GM18505 (cell line): ENCODE measurements at regions not wholly inside any gene's neighbourhood (a gene's known extent, or its start where the extent isn't known, plus 50 kb on each side); places are given as distances from the start of the nearest gene placed in this dataset.

ENCODE experiments used
- ATAC-seq: cut with Tn5 transposase; IDR thresholded peaks from one replicate; pipeline ENCODE4 v1.9.1; 2021; ENCODE audit not compliant: unreplicated experiment
- POLR2A ChIP-seq: IDR thresholded peaks from 4 replicates; pipeline ENCODE4 v1.6.1; 2011; ENCODE audit warnings: borderline replicate concordance; ENCODE audit not compliant: insufficient read depth, insufficient read length; ENCODE audit errors: extremely low read depth

GRCh38 chrX:38975368-38975942, 174.2 kb downstream of the MID1IP1 start:
- no peak for ATAC-seq

DNA sequence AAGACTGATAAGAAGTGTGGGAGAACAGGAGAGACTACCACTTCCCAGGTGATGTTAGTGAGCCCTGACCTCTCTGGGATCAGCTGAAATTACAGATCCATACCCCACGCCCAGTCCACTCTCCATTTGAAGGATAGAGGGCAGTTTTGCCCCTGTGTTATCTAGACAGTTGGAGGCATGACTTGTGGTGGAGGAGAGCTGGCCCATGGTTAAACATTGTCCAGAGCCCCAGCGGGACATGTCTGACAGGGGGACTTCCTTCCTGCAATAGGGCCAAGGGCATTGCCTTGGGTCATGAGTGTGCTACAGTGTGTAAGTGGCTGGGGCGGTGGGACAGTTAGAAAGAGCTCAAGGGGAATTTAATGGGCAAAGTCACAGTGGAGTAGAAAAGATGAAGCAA, 181.1 kb downstream of the MID1IP1 start:
- ATAC-seq: no peak
- TF ChIP-seq POLR2A: no peak

More at GRCh38 chrX:38975368-38975942, 174.2 kb downstream of the MID1IP1 start:
- no peak for TF ChIP-seq POLR2A

- no peak for ATAC-seq
- no peak for TF ChIP-seq POLR2A
Measured at GRCh38 chrX:38982843-38983242, 181.6 kb downstream of the MID1IP1 start.

DNA sequence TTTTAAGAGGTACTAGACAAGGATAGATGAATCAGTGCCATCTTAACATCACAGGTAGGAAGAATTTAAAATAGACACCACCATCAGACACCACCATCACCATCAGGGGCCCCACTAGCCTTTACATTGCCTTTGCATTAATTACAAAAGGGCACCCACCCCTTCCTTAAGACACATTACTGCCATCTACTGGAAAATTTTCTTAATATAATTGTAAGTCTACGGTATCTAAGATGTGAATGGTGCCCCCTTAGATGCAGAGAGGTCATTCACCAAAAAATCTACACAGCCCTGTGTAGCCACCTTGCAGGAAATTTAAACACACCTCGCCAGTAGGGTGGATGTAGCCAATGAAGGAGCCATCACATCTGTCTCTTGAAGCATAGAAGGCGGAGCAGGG, 184.1 kb downstream of the MID1IP1 start:
- TF ChIP-seq POLR2A: no peak
- ATAC-seq: no peak

DNA sequence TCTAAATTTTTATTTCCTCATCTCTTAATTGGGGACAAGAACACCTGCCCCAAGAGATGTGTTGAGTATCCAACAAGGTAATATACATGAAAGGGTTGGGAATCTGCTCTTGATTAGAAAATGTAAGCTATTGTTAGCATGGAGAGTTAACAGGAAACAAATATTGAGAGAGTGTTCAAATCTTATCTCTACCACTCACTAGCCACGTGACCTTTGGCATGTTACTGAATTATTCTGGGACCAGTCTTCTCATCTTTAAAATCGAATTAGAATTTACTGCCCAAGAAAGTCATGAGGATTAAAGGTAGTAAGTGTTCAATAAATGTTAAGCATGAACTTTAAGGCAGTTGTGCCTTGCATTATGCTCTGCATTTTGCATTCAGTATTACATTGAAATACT, 184.7 kb downstream of the MID1IP1 start:
- no peak for TF ChIP-seq POLR2A

GRCh38 chrX:38986586-38986985, 185.3 kb downstream of the MID1IP1 start:
- TF ChIP-seq POLR2A: no peak

More for the DNA sequence above, 184.7 kb downstream of the MID1IP1 start:
- ATAC-seq: no peak

DNA sequence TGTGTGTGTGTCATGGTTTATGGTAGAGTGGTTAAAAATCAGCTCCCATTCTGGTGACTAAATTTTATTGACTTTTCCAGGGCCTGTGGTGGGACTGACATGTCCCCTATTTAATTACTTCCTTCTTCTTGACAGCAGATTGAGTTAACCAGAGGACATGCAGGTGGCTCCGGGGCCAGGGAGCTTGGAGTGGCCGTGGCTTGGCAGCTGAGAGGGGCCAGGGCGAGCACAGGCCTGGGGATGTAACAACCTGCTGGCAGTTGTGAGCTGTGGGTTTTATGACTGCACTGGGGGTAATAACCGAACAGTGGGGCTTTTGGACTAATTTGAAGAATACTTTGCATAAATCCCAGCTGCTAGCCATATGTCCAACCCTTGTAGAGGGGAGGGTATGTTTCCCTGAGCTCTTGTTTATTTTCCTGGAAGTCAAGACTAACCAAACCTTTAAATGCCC, 186.0 kb downstream of the MID1IP1 start:
- no peak for ATAC-seq
- no peak for TF ChIP-seq POLR2A

More at GRCh38 chrX:38986586-38986985, 185.3 kb downstream of the MID1IP1 start:
- ATAC-seq: no peak

- ATAC-seq: no peak
- no peak for TF ChIP-seq POLR2A
Measured at GRCh38 chrX:38988301-38988700, 187.0 kb downstream of the MID1IP1 start.

DNA sequence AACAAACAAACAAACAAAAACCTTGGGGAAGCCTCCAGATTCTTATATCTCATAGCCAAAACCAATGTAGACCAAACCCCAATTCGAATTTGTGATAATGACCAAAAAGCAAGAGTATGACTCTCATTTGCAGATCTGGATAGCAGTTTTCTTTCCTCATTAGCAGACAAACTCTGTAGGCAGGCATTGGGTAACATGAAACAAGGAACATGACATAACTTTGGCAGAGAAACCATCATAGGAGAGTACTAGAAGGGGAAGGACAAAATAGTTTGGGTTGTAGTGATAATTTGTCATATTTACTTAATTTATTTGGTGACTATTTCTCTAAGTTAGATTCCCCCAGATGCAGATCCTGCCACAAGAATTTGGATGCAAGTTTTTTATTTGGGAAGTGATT, 187.8 kb downstream of the MID1IP1 start:
- no peak for TF ChIP-seq POLR2A
- no peak for ATAC-seq

DNA sequence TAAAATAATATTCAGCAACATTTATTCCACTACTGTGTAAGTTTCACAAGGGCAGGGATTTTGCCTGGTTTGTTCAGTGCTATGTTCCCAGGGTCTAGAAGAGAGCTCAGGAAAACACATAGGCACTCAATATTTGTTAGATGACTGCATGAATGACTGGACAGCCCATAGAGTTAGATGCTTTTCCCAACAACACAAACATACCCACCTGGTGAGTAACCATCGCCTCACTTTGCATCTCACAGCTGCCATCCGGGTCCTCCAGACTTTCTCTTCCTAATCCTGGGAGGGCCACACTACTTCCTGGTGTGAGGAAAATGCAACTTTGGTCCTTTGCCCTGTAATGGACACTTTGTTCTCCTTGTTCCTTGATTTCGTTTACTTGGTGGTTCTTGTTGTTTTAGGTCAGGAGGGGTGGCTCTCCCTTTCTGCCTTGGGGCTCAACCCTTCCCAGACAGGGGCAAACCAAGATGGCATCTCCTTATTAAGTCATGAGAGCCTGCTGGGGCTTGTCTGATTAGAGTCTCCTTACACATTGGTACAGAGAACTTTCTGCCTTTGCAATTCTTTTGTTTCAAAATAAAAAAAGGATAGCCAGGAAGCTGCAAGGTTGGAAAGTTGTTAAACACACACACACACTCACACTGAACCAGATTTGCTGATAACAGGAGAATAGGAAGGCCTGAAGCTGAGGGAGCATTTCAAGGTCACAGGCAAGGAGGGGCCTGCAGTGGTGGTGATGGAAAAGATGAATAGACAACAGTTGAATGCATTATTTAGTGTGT, 190.6 kb downstream of the MID1IP1 start:
- no peak for ATAC-seq
- no peak for TF ChIP-seq POLR2A

DNA sequence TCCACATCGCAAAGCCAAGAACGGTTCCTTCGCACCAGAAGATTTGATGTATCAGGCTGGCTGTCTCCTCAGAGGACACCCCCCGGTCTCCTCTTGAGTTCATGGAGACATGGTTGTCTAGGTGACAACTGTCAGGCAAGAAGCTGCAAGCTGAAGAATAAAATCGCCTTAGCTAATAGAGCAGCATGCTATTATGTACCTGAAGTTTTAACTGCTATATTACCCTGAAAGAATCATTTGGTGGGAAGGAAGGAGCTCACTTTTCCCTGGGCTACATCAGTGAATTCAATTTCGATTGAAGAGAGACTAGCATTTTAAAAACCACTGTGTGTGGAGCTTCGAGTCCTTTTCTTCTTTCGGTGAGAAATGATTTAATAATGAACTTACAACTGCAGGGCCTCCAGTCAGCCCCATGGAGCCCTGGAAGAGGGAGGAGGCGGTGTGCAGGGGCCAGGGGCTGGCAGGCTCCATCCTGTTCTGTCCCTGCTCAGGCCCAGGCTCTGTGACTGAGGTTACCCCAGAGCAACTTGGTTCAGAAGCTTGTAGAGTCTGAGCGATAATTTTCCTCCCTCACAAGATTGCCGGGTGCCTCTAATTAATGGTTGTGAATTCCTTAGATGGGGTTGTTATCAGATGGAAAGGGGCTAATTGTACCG, 191.3 kb downstream of the MID1IP1 start:
- no peak for ATAC-seq
- no peak for TF ChIP-seq POLR2A

- no peak for TF ChIP-seq POLR2A
- ATAC-seq: no peak
Measured at GRCh38 chrX:38993500-38993899, 192.2 kb downstream of the MID1IP1 start.

GRCh38 chrX:38999099-38999498, 197.8 kb downstream of the MID1IP1 start:
- TF ChIP-seq POLR2A: no peak

More at GRCh38 chrX:38999099-38999498, 197.8 kb downstream of the MID1IP1 start:
- ATAC-seq: no peak
